Endothelial cell of umbilical vein (primary cell): ENCODE measurements at regions not wholly inside any gene's neighbourhood (a gene's known extent, or its start where the extent isn't known, plus 50 kb on each side); places are given as distances from the start of the nearest gene placed in this dataset.

ENCODE experiments used
- BruUV-seq: library from RNA; stranded (reverse); fragments of 400-500 nt; replicated peaks from 2 replicates; lab custom pipeline; 2021; lab: Mats Ljungman, UMichigan
- CTCF ChIA-PET: fragments of 300-600, 350-600 bp; sonication (Branson Sonifier 250); formaldehyde crosslinking; loops from one replicate; lab custom pipeline; 2021; ENCODE audit warnings: antibody characterized with exemption, inconsistent platforms; lab: Charles Lee
- POLR2A ChIA-PET: fragments of 300-600, 350-600 bp; sonication (Branson Sonifier 250); formaldehyde crosslinking; loops from one replicate; lab custom pipeline; 2021; ENCODE audit warnings: antibody characterized with exemption, inconsistent platforms; lab: Charles Lee
- DNase-seq: peaks from one replicate; pipeline ENCODE4 v3.0.0-alpha.2; 2011; ENCODE audit warnings: low read depth, low spot score
- FAIRE-seq: peaks from 2 replicates; lab custom pipeline; 2011; peaks lifted over from hg19 to GRCh38; lab: Jason Lieb, UNC
- H2AFZ ChIP-seq: 2 replicates; pipeline ENCODE4 v1.6.0; 2012; ENCODE audit warnings: low read depth, low read length, control low read depth, inconsistent platforms
- H3K27ac ChIP-seq: 2 replicates; pipeline ENCODE4 v1.5.1; 2011; ENCODE audit warnings: low read depth, mild to moderate bottlenecking, control low read depth, low read length, moderate library complexity; ENCODE audit not compliant: insufficient read depth
- H3K27me3 ChIP-seq, 2 experiments: 2 replicates each; pipeline versions ENCODE4 v1.6.0 to v1.6.1; 2011; ENCODE audit warnings: low read length in 2 of 2, mixed read lengths in 1 of 2; ENCODE audit not compliant: control insufficient read depth in 2 of 2, insufficient read depth in 2 of 2
- H3K36me3 ChIP-seq, 2 experiments: 2 replicates in 1 of 2; 3 replicates in 1 of 2; pipeline ENCODE4 v1.5.1; 2011; ENCODE audit warnings: low read length in 2 of 2, mild to moderate bottlenecking in 1 of 2, moderate library complexity in 1 of 2; ENCODE audit not compliant: control insufficient read depth in 2 of 2, insufficient read depth in 2 of 2; ENCODE audit errors: extremely low read depth in 1 of 2
- H3K4me1 ChIP-seq: 3 replicates; pipeline ENCODE4 v1.5.1; 2011; ENCODE audit warnings: mild to moderate bottlenecking, low read length; ENCODE audit not compliant: control insufficient read depth, insufficient read depth; ENCODE audit errors: extremely low read depth
- H3K4me2 ChIP-seq: 2 replicates; pipeline ENCODE4 v1.6.1; 2011; ENCODE audit warnings: low read length, control low read depth, mixed read lengths; ENCODE audit not compliant: insufficient read depth
- H3K4me3 ChIP-seq, 3 experiments: fragments of 200-600 bp in 1 of 3; sonication (generic), shearing (Covaris generic) in 1 of 3; replicated peaks in 1 of 3; 2 replicates each; pipeline ENCODE4 v1.5.1; 2011 to 2016; ENCODE audit warnings: control low read depth in 3 of 3, low read length in 3 of 3, mild to moderate bottlenecking in 2 of 3, inconsistent platforms in 1 of 3, low read depth in 1 of 3, moderate library complexity in 1 of 3; ENCODE audit not compliant: insufficient read depth in 1 of 3
- H3K79me2 ChIP-seq: 2 replicates; pipeline ENCODE4 v1.6.0; 2012; ENCODE audit warnings: low read length, inconsistent platforms; ENCODE audit not compliant: control insufficient read depth, insufficient read depth
- H3K9ac ChIP-seq: replicated peaks from 2 replicates; pipeline ENCODE3; 2011; ENCODE audit warnings: low read length, control low read depth; ENCODE audit not compliant: insufficient read depth; ENCODE audit errors: extremely low read depth
- H3K9me1 ChIP-seq: replicated peaks from 3 replicates; pipeline ENCODE4 v1.6.0; 2011; ENCODE audit warnings: mild to moderate bottlenecking, low read length; ENCODE audit not compliant: control insufficient read depth, insufficient read depth; ENCODE audit errors: extremely low read depth
- H3K9me3 ChIP-seq: replicated peaks from 2 replicates; pipeline ENCODE4 v1.5.1; 2012; ENCODE audit warnings: low read length, inconsistent platforms; ENCODE audit not compliant: control insufficient read depth, insufficient read depth
- H4K20me1 ChIP-seq: replicated peaks from 2 replicates; pipeline ENCODE3; 2011; ENCODE audit warnings: mild to moderate bottlenecking, low read length; ENCODE audit not compliant: control insufficient read depth, insufficient read depth; ENCODE audit errors: extremely low read depth
- EZH2 ChIP-seq: IDR thresholded peaks from 2 replicates; pipeline ENCODE4 v1.6.1; 2012; ENCODE audit warnings: borderline replicate concordance, low read depth, mild to moderate bottlenecking, moderate library complexity, low read length, inconsistent platforms; ENCODE audit not compliant: severe bottlenecking
- FOS ChIP-seq: IDR thresholded peaks from 2 replicates; pipeline ENCODE4 v1.6.1; 2011; ENCODE audit warnings: mild to moderate bottlenecking, low read length, moderate library complexity, borderline replicate concordance; ENCODE audit not compliant: insufficient read depth
- GATA2 ChIP-seq: IDR thresholded peaks from 2 replicates; pipeline ENCODE4 v1.7.0; 2011; ENCODE audit warnings: low read depth, mild to moderate bottlenecking, moderate library complexity, mixed read lengths, low read length; ENCODE audit not compliant: insufficient read length, insufficient read depth
- JUN ChIP-seq: IDR thresholded peaks from 2 replicates; pipeline ENCODE4 v1.6.1; 2011; ENCODE audit warnings: borderline replicate concordance, low read depth; ENCODE audit not compliant: insufficient read length, insufficient read depth
- MYC ChIP-seq: IDR thresholded peaks from one replicate; pipeline ENCODE4 v1.6.1; 2011; ENCODE audit warnings: mild to moderate bottlenecking, low read depth, low read length
- POLR2A ChIP-seq: IDR thresholded peaks from 2 replicates; pipeline ENCODE4 v1.6.1; 2012; ENCODE audit warnings: low read depth, mild to moderate bottlenecking, control low read depth, low read length
- POLR2AphosphoS5 ChIP-seq: IDR thresholded peaks from 2 replicates; pipeline ENCODE4 v1.6.1; 2012; ENCODE audit warnings: low read depth, mild to moderate bottlenecking, control low read depth, low read length, moderate library complexity; ENCODE audit not compliant: insufficient read depth
- dilution Hi-C: fragments of 300-500 bp; cut with MboI; formaldehyde crosslinking; loops from one replicate; pipeline ENCODE4 v1.15.0; 2019; ENCODE audit warnings: low sequenced_read_pairs; ENCODE audit not compliant: extremely low pct_ligation_motif_present
- intact Hi-C: fragments of 100-400 bp; cut with micrococcal nuclease; formaldehyde crosslinking; loops from one replicate; pipeline ENCODE4 v1.10.0; 2022
- TF ChIP-seq, protein P1 (sequence below): IDR thresholded peaks from 2 replicates; pipeline ENCODE4 v1.6.1; 2011; ENCODE audit not compliant: insufficient read depth, insufficient read length
- TF ChIP-seq, protein P2 (sequence below), 2 donors: IDR thresholded peaks; 1 replicate in 1 of 2; 2 replicates in 1 of 2; pipeline ENCODE4 v1.5.1; 2011; ENCODE audit warnings: low read length in 2 of 2, mild to moderate bottlenecking in 2 of 2, moderate library complexity in 2 of 2, control low read depth in 1 of 2, inconsistent platforms in 1 of 2, low read depth in 1 of 2; ENCODE audit not compliant: insufficient read depth in 1 of 2; ENCODE audit errors: extremely low read depth in 1 of 2

DNA sequence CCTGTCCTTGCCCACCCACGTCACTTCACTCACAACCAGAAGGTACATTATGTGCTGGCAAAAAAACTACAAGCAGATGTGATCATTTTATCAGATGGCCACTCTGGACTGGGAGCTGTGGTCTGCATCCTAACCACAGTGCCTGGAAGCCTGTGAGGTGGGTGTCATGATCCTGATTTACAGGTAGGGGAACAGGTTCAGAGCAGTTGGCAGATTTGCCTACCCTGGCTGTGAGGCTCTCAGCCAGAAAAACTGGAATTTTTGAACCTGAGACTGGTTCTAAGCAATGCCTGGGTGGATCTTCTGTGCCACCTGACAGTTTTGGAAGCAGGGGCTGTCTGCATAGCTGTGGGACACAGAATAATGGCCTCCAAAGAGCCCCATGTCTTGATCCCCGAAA, 150.8 kb downstream of the SYF2 start:
- Histone ChIP-seq H3K27ac (no peak overlapping the region), H3K4me3 (no peak overlapping the region), H2AFZ (no peak overlapping the region), H3K9me1 (no peaks in the 10 kb centered on the region), H3K9ac (no peak overlapping the region), H3K9me3 (no peaks in the 10 kb centered on the region), H3K36me3 (no peaks in the 10 kb centered on the region), H4K20me1 (no peaks in the 10 kb centered on the region), H3K79me2 (no peaks in the 10 kb centered on the region), H3K4me2 (no peak overlapping the region), H3K27me3 (no peaks in the 10 kb centered on the region), H3K4me1 (no peaks in the 10 kb centered on the region)
- ChIA-PET POLR2A (no interaction called here), CTCF (interaction anchor here (0.7 to 1.2 kb wide), 3 partner anchors 10 to 38 kb away, joined by 3 read pairs; no protein-coding TSS in a partner anchor)
- no peak for FAIRE-seq
- no peak for DNase-seq
- dilution Hi-C loops: no loop called here
- intact Hi-C loops: no loop called here
- no TSS peak for BruUV-seq
- no peak for TF ChIP-seq GATA2
- TF ChIP-seq EZH2: no peak
- no peak for TF ChIP-seq POLR2A
- TF ChIP-seq, protein P1, sequence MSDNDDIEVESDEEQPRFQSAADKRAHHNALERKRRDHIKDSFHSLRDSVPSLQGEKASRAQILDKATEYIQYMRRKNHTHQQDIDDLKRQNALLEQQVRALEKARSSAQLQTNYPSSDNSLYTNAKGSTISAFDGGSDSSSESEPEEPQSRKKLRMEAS: no peak
- TF ChIP-seq, protein P2, sequence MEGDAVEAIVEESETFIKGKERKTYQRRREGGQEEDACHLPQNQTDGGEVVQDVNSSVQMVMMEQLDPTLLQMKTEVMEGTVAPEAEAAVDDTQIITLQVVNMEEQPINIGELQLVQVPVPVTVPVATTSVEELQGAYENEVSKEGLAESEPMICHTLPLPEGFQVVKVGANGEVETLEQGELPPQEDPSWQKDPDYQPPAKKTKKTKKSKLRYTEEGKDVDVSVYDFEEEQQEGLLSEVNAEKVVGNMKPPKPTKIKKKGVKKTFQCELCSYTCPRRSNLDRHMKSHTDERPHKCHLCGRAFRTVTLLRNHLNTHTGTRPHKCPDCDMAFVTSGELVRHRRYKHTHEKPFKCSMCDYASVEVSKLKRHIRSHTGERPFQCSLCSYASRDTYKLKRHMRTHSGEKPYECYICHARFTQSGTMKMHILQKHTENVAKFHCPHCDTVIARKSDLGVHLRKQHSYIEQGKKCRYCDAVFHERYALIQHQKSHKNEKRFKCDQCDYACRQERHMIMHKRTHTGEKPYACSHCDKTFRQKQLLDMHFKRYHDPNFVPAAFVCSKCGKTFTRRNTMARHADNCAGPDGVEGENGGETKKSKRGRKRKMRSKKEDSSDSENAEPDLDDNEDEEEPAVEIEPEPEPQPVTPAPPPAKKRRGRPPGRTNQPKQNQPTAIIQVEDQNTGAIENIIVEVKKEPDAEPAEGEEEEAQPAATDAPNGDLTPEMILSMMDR (IDR thresholded peaks at IDR 0.05; ENCODE audit: extremely low read depth in 1 of 2, insufficient read depth in 1 of 2, low read depth in 1 of 2, low read length in 2 of 2): no peak
- no peak for TF ChIP-seq JUN
- TF ChIP-seq FOS: no peak
- no peak for TF ChIP-seq POLR2AphosphoS5
- no peak for TF ChIP-seq MYC
